Keratinocyte (primary cell): ENCODE measurements at regions not wholly inside any gene's neighbourhood (a gene's known extent, or its start where the extent isn't known, plus 50 kb on each side); places are given as distances from the start of the nearest gene placed in this dataset.

ENCODE experiments used
- DNase-seq: peaks from one replicate; pipeline ENCODE4 v3.0.0-alpha.2; 2011; ENCODE audit warnings: low read depth, missing footprints, low spot score
- FAIRE-seq: peaks from 2 replicates; lab custom pipeline; 2011; peaks lifted over from hg19 to GRCh38; lab: Jason Lieb, UNC
- H2AFZ ChIP-seq: 2 replicates; pipeline ENCODE4 v1.6.0; 2012; ENCODE audit warnings: low read length, control low read depth, inconsistent platforms; ENCODE audit not compliant: control insufficient read depth
- H3K27ac ChIP-seq: 2 replicates; pipeline ENCODE4 v1.5.1; 2011; ENCODE audit warnings: low read length; ENCODE audit not compliant: control insufficient read depth, insufficient read depth
- H3K27me3 ChIP-seq: 3 replicates; pipeline ENCODE4 v1.6.0; 2011; ENCODE audit warnings: low read length; ENCODE audit not compliant: control insufficient read depth, insufficient read depth; ENCODE audit errors: extremely low read depth
- H3K36me3 ChIP-seq, 2 experiments: 2 replicates in 1 of 2; 3 replicates in 1 of 2; pipeline ENCODE4 v1.5.1; 2011; ENCODE audit warnings: low read length in 2 of 2, mild to moderate bottlenecking in 1 of 2; ENCODE audit not compliant: control insufficient read depth in 2 of 2, insufficient read depth in 2 of 2; ENCODE audit errors: extremely low read depth in 1 of 2
- H3K4me1 ChIP-seq: 3 replicates; pipeline ENCODE4 v1.5.1; 2011; ENCODE audit warnings: low read length; ENCODE audit not compliant: control insufficient read depth, insufficient read depth; ENCODE audit errors: extremely low read depth
- H3K4me2 ChIP-seq: 3 replicates; pipeline ENCODE4 v1.6.0; 2011; ENCODE audit warnings: low read depth, low read length; ENCODE audit not compliant: control insufficient read depth, insufficient read depth; ENCODE audit errors: extremely low read depth
- H3K4me3 ChIP-seq, 3 experiments: fragments of 200-600 bp in 1 of 3; sonication (generic) in 1 of 3; 2 replicates in 2 of 3; 3 replicates in 1 of 3; pipeline ENCODE4 v1.5.1; 2011 to 2016; ENCODE audit warnings: low read length in 3 of 3, mild to moderate bottlenecking in 3 of 3, control low read depth in 2 of 3, inconsistent platforms in 1 of 3, low read depth in 1 of 3, mixed read lengths in 1 of 3, mixed run types in 1 of 3, moderate library complexity in 1 of 3; ENCODE audit not compliant: control insufficient read depth in 2 of 3, insufficient read depth in 2 of 3; ENCODE audit errors: extremely low read depth in 1 of 3
- H3K79me2 ChIP-seq: 2 replicates; pipeline ENCODE4 v1.6.0; 2012; ENCODE audit warnings: low read length; ENCODE audit not compliant: control insufficient read depth, insufficient read depth
- H3K9ac ChIP-seq: 3 replicates; pipeline ENCODE4 v1.6.0; 2011; ENCODE audit warnings: low read length; ENCODE audit not compliant: control insufficient read depth, insufficient read depth; ENCODE audit errors: extremely low read depth
- H3K9me1 ChIP-seq: 3 replicates; pipeline ENCODE4 v1.6.0; 2011; ENCODE audit warnings: low read length; ENCODE audit not compliant: control insufficient read depth, insufficient read depth; ENCODE audit errors: extremely low read depth
- H3K9me3 ChIP-seq: 2 replicates; pipeline ENCODE4 v1.5.1; 2012; ENCODE audit warnings: low read depth, low read length; ENCODE audit not compliant: control insufficient read depth
- H4K20me1 ChIP-seq: 3 replicates; pipeline ENCODE4 v1.6.0; 2011; ENCODE audit warnings: low read length; ENCODE audit not compliant: control insufficient read depth, insufficient read depth; ENCODE audit errors: extremely low read depth
- CTCF ChIP-seq, 3 experiments: IDR thresholded peaks in 1 of 3; conservative IDR thresholded peaks in 1 of 3; optimal IDR thresholded peaks in 1 of 3; 2 replicates in 2 of 3; 3 replicates in 1 of 3; pipeline versions ENCODE3 to v1.5.1; 2011; ENCODE audit warnings: low read length in 3 of 3, mild to moderate bottlenecking in 3 of 3, moderate library complexity in 2 of 3, control low read depth in 1 of 3, inconsistent platforms in 1 of 3; ENCODE audit not compliant: insufficient read depth in 2 of 3; ENCODE audit errors: extremely low read depth in 1 of 3
- EZH2 ChIP-seq: IDR thresholded peaks from one replicate; pipeline ENCODE4 v1.6.1; 2012; ENCODE audit warnings: inconsistent platforms, mild to moderate bottlenecking, low read length, moderate library complexity
- dilution Hi-C: fragments of 300-500 bp; cut with MboI; formaldehyde crosslinking; loops from one replicate; pipeline ENCODE4 v1.7.0; 2020; ENCODE audit warnings: low sequenced_read_pairs; ENCODE audit not compliant: extremely low pct_ligation_motif_present

- Histone ChIP-seq H3K4me2 (no peak overlapping the region), H4K20me1 (no peaks in the 10 kb centered on the region), H3K9me3 (no peaks in the 10 kb centered on the region), H3K9ac (no peak overlapping the region), H3K27ac (no peak overlapping the region), H3K79me2 (no peaks in the 10 kb centered on the region), H3K4me3 (no peak overlapping the region), H3K36me3 (no peaks in the 10 kb centered on the region), H3K27me3 (no peaks in the 10 kb centered on the region), H2AFZ (no peak overlapping the region), H3K4me1 (no peaks in the 10 kb centered on the region), H3K9me1 (no peaks in the 10 kb centered on the region)
- DNase-seq (no peak), FAIRE-seq (no peak)
- TF ChIP-seq CTCF (optimal IDR thresholded peaks at IDR 0.05 in 1 of 3, IDR thresholded peaks at IDR 0.05 in 1 of 3, conservative IDR thresholded peaks at IDR 0.05 in 1 of 3; ENCODE audit: extremely low read depth in 1 of 3, insufficient read depth in 2 of 3, low read length in 3 of 3): no peak
- TF ChIP-seq EZH2: no peak
- dilution Hi-C loops: no loop called here
Observed at GRCh38 chr3:162863579-162863978, 1367.0 kb downstream of the OTOL1 start.

DNA sequence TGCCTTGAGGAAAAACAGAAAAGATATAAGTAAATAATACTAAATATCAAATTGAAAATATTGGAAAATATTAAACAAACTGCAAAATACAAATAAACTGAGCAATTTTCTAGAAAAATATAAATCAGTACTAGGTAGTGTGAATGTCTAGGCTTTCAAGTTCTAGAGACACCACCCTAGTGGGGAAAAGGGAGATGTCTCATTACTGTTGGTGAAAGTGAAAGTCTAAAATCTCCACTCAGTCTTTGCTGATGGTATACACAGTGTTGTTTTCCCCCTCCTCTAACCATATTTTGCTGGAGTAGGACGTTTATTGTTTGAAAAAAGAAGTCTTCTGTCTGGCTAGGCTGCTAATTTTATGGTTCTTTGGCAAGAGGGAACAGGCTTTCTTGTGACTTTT lies 1368.9 kb downstream of the OTOL1 start:
- H3K36me3 ChIP-seq: no peaks in the 10 kb centered on the region
- H3K27ac ChIP-seq: no peak overlapping the region
- TF ChIP-seq EZH2 (no peak), CTCF (optimal IDR thresholded peaks at IDR 0.05 in 1 of 3, IDR thresholded peaks at IDR 0.05 in 1 of 3, conservative IDR thresholded peaks at IDR 0.05 in 1 of 3; ENCODE audit: extremely low read depth in 1 of 3, insufficient read depth in 2 of 3, low read length in 3 of 3) (no peak)
- H3K9me3 ChIP-seq: no peaks in the 10 kb centered on the region
- dilution Hi-C loops: no loop called here
- H3K27me3 ChIP-seq: no peaks in the 10 kb centered on the region
- FAIRE-seq (no peak), DNase-seq (no peak)
- no peaks in the 10 kb centered on the region for H3K4me1 ChIP-seq
- no peak overlapping the region for H3K4me3 ChIP-seq
- no peaks in the 10 kb centered on the region for H3K9me1 ChIP-seq
- no peak overlapping the region for H3K4me2 ChIP-seq
- H3K79me2 ChIP-seq: no peaks in the 10 kb centered on the region
- H3K9ac ChIP-seq: no peak overlapping the region
- no peak overlapping the region for H2AFZ ChIP-seq
- no peaks in the 10 kb centered on the region for H4K20me1 ChIP-seq
